ENCODE measurements at regions not wholly inside any gene's neighbourhood (a gene's known extent, or its start where the extent isn't known, plus 50 kb on each side); places are given as distances from the start of the nearest gene placed in this dataset.

GRCh38 chr11:95570845-95571244, 218.7 kb downstream of the FAM76B start:
- H3K23ac ChIP-seq (ENCODE audit: insufficient read length, low read depth, low read length), result no peak overlapping the region
- no peak overlapping the region for H3T11ph ChIP-seq (ENCODE audit: low read length)
- no peaks in the 10 kb centered on the region for H3K79me1 ChIP-seq (ENCODE audit: insufficient read depth, low read depth, low read length, poor library complexity, severe bottlenecking)
- H3K27me3 ChIP-seq (ENCODE audit: insufficient read depth, low read length), result no peaks in the 10 kb centered on the region
- no peak for DNase-seq
- H2BK20ac ChIP-seq (ENCODE audit: low read depth, low read length, poor library complexity, severe bottlenecking), result no peak overlapping the region
- no peak overlapping the region for H2AK5ac ChIP-seq (ENCODE audit: insufficient read length, low read length)
- H3K9ac ChIP-seq (ENCODE audit: extremely low read depth, insufficient read length, low read length), result no peak overlapping the region
- no peaks in the 10 kb centered on the region for H3K4me1 ChIP-seq (ENCODE audit: insufficient read depth, low read length)
- H4K8ac ChIP-seq (replicated peaks; ENCODE audit: insufficient read length, low read depth, low read length), result no peak overlapping the region
- H3K56ac ChIP-seq (ENCODE audit: insufficient read length, low read depth, low read length), result no peak overlapping the region
- H3K9me3 ChIP-seq (ENCODE audit: control insufficient read depth, low read depth, low read length), result no peaks in the 10 kb centered on the region
- H3K4ac ChIP-seq (ENCODE audit: low read depth, low read length), result no peak overlapping the region
- no peak overlapping the region for H3K4me2 ChIP-seq (ENCODE audit: insufficient read depth, insufficient read length, low read length)
- peaks cover 3 to 4% of the 10 kb centered on the region in 2 experiments; a peak in 2 of 4 replicates for H3K4me1 Mint-ChIP-seq
- no peak overlapping the region for H3K14ac ChIP-seq (ENCODE audit: insufficient read depth, low read length)
- no peak for TF ChIP-seq CTCF (conservative IDR thresholded peaks at IDR 0.05)
- no peak overlapping the region for H3K4me3 Mint-ChIP-seq
- no peak overlapping the region for H4K5ac ChIP-seq (ENCODE audit: insufficient read length, low read depth, low read length)
- WGBS (ENCODE audit: extremely low coverage, insufficient read length, low lambda C conversion rate), result no CpG with 5 or more reads among the region's 2 CpGs
- H2AFZ ChIP-seq (ENCODE audit: low read length), result no peak overlapping the region
- no peak overlapping the region for H2BK120ac ChIP-seq (ENCODE audit: low read depth, low read length, poor library complexity, severe bottlenecking)
- no peaks in the 10 kb centered on the region for H4K20me1 ChIP-seq (ENCODE audit: control insufficient read depth, insufficient read depth, insufficient read length)
- no peak overlapping the region for H4K91ac ChIP-seq (ENCODE audit: insufficient read length, low read depth, low read length)
- H3K27me3 Mint-ChIP-seq (ENCODE audit: low read depth), result no peaks in the 10 kb centered on the region; the same call in 1 of the 2 replicates
- no peak overlapping the region for H3K18ac ChIP-seq (ENCODE audit: insufficient read length, low read depth, low read length)
- no peaks in the 10 kb centered on the region for H3K79me2 ChIP-seq (ENCODE audit: insufficient read depth, low read length)
- no peaks in the 10 kb centered on the region for H3K23me2 ChIP-seq (ENCODE audit: insufficient read length, low read depth, low read length, poor library complexity, severe bottlenecking)
- H3K36me3 Mint-ChIP-seq (ENCODE audit: insufficient read depth in 1 of 3, low read depth in 3 of 3), result peaks cover 8 to 17% (median 16%) of the 10 kb centered on the region in 3 experiments
- no peak overlapping the region for H2BK5ac ChIP-seq (ENCODE audit: insufficient read length, low read length)
- peaks cover 15% of the 10 kb centered on the region in 2 experiments; a peak in 4 of 5 replicates for H3K9me3 Mint-ChIP-seq
- no peak overlapping the region for H2BK12ac ChIP-seq (ENCODE audit: insufficient read length, low read depth, low read length)
- no peak overlapping the region for H3K27ac ChIP-seq (ENCODE audit: insufficient read length, low read depth, low read length)
- H3K27ac Mint-ChIP-seq, result no peak overlapping the region
- no peak overlapping the region for H2BK15ac ChIP-seq (ENCODE audit: low read depth, low read length)
